ENCODE measurements at regions not wholly inside any gene's neighbourhood (a gene's known extent, or its start where the extent isn't known, plus 50 kb on each side); places are given as distances from the start of the nearest gene placed in this dataset.
A peak's percentile ranks its signal among the peaks of the same experiment; 100 is the strongest.

GRCh38 chr20:1827974-1828785 is 67.0 kb upstream of the SIRPA start:
- intact Hi-C loops (cut with micrococcal nuclease), result no loop called here
- peaks cover 63% of the 10 kb centered on the region for H3K4me1 ChIP-seq
- H3K36me3 ChIP-seq, result no peaks in the 10 kb centered on the region
- no peaks in the 10 kb centered on the region for H3K27me3 ChIP-seq (ENCODE audit: low read depth)
- no peak for TF ChIP-seq CTCF (IDR thresholded peaks at IDR 0.05; ENCODE audit: borderline replicate concordance)
- H3K9me3 ChIP-seq (replicated peaks), result peaks cover 11% of the 10 kb centered on the region
- peak; percentile 70 for DNase-seq
- peak overlapping the region; percentile 69 for H3K27ac ChIP-seq (replicated peaks)
- no peak overlapping the region for H3K4me3 ChIP-seq

GRCh38 chr20:1827510-1827973 is 67.7 kb upstream of the SIRPA start:
- H3K4me1 ChIP-seq, result peaks cover 56% of the 10 kb centered on the region
- peak overlapping the region; percentile 69 for H3K27ac ChIP-seq (replicated peaks)
- intact Hi-C loops (cut with micrococcal nuclease), result no loop called here
- no peak overlapping the region for H3K4me3 ChIP-seq
- H3K36me3 ChIP-seq, result no peaks in the 10 kb centered on the region
- no peak for DNase-seq
- peaks cover 17% of the 10 kb centered on the region for H3K9me3 ChIP-seq (replicated peaks)
- no peaks in the 10 kb centered on the region for H3K27me3 ChIP-seq (ENCODE audit: low read depth)
- TF ChIP-seq CTCF (IDR thresholded peaks at IDR 0.05; ENCODE audit: borderline replicate concordance), result no peak

- H3K27ac ChIP-seq (replicated peaks), result no peak overlapping the region
- no peaks in the 10 kb centered on the region for H3K27me3 ChIP-seq (ENCODE audit: low read depth)
- DNase-seq, result no peak
- no peaks in the 10 kb centered on the region for H3K36me3 ChIP-seq
- intact Hi-C loops (cut with micrococcal nuclease), result no loop called here
- H3K9me3 ChIP-seq (replicated peaks), result peaks cover 31% of the 10 kb centered on the region
- H3K4me1 ChIP-seq, result peaks cover 41% of the 10 kb centered on the region
- no peak overlapping the region for H3K4me3 ChIP-seq
- no peak for TF ChIP-seq CTCF (IDR thresholded peaks at IDR 0.05; ENCODE audit: borderline replicate concordance)
These were observed 69.2 kb upstream of the SIRPA start for GRCh38 chr20:1825938-1826445.

GRCh38 chr20:1825507-1825906 is 69.7 kb upstream of the SIRPA start:
- Histone ChIP-seq H3K27me3 (ENCODE audit: low read depth) (no peaks in the 10 kb centered on the region), H3K27ac (replicated peaks) (no peak overlapping the region), H3K9me3 (replicated peaks) (peaks cover 31% of the 10 kb centered on the region), H3K4me3 (no peak overlapping the region), H3K4me1 (peaks cover 36% of the 10 kb centered on the region), H3K36me3 (no peaks in the 10 kb centered on the region)
- TF ChIP-seq CTCF (IDR thresholded peaks at IDR 0.05; ENCODE audit: borderline replicate concordance), result no peak
- intact Hi-C loops (cut with micrococcal nuclease), result no loop called here
- no peak for DNase-seq

GRCh38 chr20:1824834-1825233 is 70.4 kb upstream of the SIRPA start:
- H3K27me3 ChIP-seq (ENCODE audit: low read depth), result peaks cover under 1% of the 10 kb centered on the region
- no peak for TF ChIP-seq CTCF (IDR thresholded peaks at IDR 0.05; ENCODE audit: borderline replicate concordance)
- no peaks in the 10 kb centered on the region for H3K36me3 ChIP-seq
- no peak overlapping the region for H3K4me3 ChIP-seq
- intact Hi-C loops (cut with micrococcal nuclease), result no loop called here
- peaks cover 31% of the 10 kb centered on the region for H3K9me3 ChIP-seq (replicated peaks)
- no peak for DNase-seq
- no peak overlapping the region for H3K27ac ChIP-seq (replicated peaks)
- peaks cover 29% of the 10 kb centered on the region for H3K4me1 ChIP-seq
